ENCODE measurements at regions not wholly inside any gene's neighbourhood (a gene's known extent, or its start where the extent isn't known, plus 50 kb on each side); places are given as distances from the start of the nearest gene placed in this dataset.

- CTCF ChIA-PET, result interaction anchor here (0.6 kb wide), 2 partner anchors 52 to 126 kb away, joined by 3 to 4 read pairs; no protein-coding TSS in a partner anchor
- no peak overlapping the region for H3K27ac ChIP-seq
- POLR2A ChIA-PET (ENCODE audit: low non-redundant PET), result no interaction called here
- TF ChIP-seq, protein P1, sequence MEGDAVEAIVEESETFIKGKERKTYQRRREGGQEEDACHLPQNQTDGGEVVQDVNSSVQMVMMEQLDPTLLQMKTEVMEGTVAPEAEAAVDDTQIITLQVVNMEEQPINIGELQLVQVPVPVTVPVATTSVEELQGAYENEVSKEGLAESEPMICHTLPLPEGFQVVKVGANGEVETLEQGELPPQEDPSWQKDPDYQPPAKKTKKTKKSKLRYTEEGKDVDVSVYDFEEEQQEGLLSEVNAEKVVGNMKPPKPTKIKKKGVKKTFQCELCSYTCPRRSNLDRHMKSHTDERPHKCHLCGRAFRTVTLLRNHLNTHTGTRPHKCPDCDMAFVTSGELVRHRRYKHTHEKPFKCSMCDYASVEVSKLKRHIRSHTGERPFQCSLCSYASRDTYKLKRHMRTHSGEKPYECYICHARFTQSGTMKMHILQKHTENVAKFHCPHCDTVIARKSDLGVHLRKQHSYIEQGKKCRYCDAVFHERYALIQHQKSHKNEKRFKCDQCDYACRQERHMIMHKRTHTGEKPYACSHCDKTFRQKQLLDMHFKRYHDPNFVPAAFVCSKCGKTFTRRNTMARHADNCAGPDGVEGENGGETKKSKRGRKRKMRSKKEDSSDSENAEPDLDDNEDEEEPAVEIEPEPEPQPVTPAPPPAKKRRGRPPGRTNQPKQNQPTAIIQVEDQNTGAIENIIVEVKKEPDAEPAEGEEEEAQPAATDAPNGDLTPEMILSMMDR (conservative IDR thresholded peaks at IDR 0.05; ENCODE audit: low read depth), result no peak
- DNase-seq (ENCODE audit: low spot score), result no peak
Measured at GRCh38 chr16:87542531-87543102, 49.8 kb upstream of the ZCCHC14 start.
